ENCODE measurements at regions not wholly inside any gene's neighbourhood (a gene's known extent, or its start where the extent isn't known, plus 50 kb on each side); places are given as distances from the start of the nearest gene placed in this dataset.

GRCh38 chr4:185872747-185873380 is 60.9 kb upstream of the SORBS2 start:
- TF ChIP-seq CTCF (IDR thresholded peaks at IDR 0.05), result no peak
- no peak for TF ChIP-seq POLR2A (IDR thresholded peaks at IDR 0.05)

All from heart left ventricle (tissue), 13 donors.